GM12864 (cell line): ENCODE measurements at regions not wholly inside any gene's neighbourhood (a gene's known extent, or its start where the extent isn't known, plus 50 kb on each side); places are given as distances from the start of the nearest gene placed in this dataset.

Experiments
- DNase-seq: peaks from one replicate; pipeline ENCODE4 v3.0.0-alpha.2; 2011; ENCODE audit warnings: low read depth
- H3K4me3 ChIP-seq: 2 replicates; pipeline ENCODE4 v1.5.1; 2011; ENCODE audit warnings: mild to moderate bottlenecking, low read depth, low read length, control low read depth
- CTCF ChIP-seq: IDR thresholded peaks from 2 replicates; pipeline ENCODE4 v1.5.1; 2011; ENCODE audit warnings: low read depth, mild to moderate bottlenecking, moderate library complexity, low read length, control low read depth, inconsistent platforms; ENCODE audit errors: missing control alignments

DNA sequence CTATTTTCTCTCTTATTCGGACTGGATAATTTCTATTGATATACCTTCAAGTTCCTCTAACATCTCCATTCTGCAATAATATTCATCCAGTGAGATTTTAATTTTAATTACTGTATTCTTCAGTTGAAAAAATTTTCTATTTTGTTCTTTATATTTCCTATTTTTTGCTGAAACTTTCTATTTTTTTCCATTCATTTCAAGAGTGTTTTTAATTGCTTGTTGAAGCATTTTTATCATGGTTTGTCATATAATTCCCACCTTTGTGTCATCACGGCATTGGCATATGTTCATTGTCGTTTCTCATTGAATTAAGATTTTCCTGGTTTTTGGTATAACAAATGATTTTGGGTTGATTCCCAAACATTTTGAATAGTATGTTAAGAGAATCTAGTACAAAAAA, 214.9 kb upstream of the HDDC2 start:
- no peak overlapping the region for H3K4me3 ChIP-seq
- no peak for DNase-seq
- TF ChIP-seq CTCF: no peak

DNA sequence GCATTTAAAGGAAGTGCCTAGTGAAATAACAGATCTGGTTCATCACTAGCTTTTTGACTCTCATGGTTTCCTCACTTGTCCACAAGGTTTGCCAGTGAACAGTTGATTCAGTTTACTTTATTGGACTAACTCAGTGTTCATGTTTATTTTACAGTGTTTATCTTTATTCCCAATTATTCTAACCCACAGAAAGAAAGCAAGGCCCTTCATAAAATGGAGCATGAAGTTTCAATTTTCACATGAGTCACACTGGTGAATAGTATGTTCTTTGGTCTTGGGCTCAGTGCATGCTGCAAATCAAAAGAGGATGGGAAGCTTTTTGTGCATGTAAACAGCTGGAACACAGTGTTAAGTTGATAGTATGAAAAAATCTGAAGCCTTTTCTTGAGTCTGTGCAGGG, 217.6 kb upstream of the HDDC2 start:
- H3K4me3 ChIP-seq: no peak overlapping the region
- no peak for DNase-seq
- no peak for TF ChIP-seq CTCF

DNA sequence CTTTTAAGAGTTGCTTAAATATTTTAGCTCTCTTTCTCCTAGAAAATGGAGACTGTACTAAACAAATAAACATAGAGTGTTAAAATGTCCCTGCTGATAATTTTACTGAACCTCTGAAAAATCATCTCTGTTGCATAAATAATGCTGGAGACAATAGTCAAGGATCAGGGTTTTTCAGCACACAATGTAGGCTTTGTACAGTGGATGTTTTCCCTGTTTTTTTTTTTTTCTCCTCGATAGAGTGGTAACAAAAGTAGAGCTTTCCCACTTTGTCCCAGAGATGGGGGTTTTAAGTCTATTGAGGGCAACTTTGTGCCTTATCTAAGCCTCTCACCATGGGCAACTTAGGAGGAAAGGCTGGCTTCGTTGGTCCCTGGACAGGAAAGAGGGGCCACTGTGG, 222.6 kb upstream of the HDDC2 start:
- DNase-seq: no peak
- no peak for TF ChIP-seq CTCF
- H3K4me3 ChIP-seq: no peak overlapping the region

DNA sequence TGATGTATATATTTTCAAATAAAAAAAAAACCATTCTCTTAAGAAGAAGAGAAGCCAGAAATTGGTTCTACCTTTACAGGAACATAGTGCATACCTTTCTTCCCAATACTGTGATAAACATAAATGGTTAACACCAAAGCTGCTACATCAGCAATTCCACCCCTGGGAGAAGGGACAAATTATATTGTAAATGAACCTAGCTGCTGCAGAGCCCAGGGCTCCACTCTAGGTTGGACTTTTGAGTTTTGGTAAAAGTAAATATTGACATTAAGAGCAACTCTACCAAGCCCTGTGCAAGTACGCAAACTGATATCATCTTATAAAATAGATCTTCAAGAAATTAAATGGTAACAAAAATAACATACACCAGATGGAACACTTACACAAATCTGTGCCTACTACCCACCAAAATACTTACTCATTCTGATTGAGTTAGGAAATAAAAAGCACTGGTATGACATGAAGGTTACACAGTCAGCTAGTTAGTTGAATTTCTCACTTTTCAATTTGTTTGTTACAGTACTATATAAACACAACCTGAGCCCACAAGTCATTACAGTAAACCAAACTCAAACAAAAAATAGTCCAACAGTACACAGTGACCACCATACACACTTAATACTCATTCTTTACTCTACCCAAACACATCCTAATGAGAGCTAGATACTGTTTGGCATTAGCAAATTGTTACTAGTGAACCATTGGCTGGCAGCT, 223.3 kb upstream of the HEY2 start:
- no peak for DNase-seq
- no peak overlapping the region for H3K4me3 ChIP-seq
- no peak for TF ChIP-seq CTCF

DNA sequence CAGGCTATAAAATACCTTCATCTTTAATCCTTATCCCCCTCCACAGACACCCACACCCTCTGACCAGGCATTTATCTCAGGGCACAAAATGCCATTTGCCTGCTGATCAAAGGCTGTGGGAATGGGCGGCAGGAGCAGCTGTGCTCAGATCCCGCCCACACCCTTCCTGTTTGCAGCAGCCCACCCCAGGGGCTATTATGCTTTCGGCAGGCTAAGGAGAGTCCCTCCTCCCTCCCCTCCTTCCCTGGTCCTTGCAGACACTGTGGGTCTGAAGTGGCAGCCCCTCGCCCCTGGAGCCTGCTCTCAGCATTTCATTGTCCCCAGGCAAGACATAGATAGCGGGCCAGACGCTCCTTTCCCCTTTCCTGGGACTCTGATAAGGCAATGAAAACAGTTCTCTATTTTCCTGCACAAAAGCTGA, 220.8 kb upstream of the HEY2 start:
- TF ChIP-seq CTCF: no peak
- H3K4me3 ChIP-seq: no peak overlapping the region
- no peak for DNase-seq

- no peak for TF ChIP-seq CTCF
- no peak overlapping the region for H3K4me3 ChIP-seq
- no peak for DNase-seq
Observed at GRCh38 chr6:125529061-125529460, 220.4 kb upstream of the HEY2 start.

DNA sequence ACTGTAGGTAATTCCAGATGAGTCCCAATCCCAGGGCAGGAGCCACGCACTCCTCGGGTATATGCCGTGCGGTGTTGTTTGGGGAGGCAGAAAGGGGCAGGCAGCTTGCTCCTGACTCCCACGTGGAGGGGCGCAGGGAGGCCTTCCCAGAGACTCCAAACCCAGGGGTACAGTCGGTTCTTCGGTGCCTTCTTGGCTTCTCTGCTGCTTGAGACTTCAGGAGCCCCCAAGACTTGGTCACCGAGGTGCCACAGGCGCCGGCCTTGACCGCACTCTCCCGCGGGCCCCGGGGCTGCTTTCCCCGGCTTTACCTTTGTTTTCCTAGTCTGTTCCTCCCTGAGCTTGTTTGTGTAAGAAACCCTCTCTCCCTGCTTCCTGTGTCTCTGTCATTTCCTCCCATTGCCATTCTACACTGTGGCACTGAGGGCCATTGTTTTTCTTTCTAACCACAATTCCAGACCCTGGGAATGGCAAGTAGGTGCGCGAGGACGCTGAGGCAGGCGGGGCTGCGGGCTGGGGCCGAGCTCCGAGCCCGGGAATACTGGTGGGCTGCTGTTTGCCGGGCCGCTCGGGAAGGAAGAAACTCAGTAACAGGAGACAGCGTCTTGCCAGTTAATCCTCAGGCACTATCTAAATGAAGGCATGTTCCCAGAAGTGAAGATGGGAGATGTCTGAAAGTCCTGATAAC, 215.6 kb upstream of the HEY2 start:
- no peak overlapping the region for H3K4me3 ChIP-seq
- TF ChIP-seq CTCF: no peak
- no peak for DNase-seq
